ENCODE measurements at regions not wholly inside any gene's neighbourhood (a gene's known extent, or its start where the extent isn't known, plus 50 kb on each side); places are given as distances from the start of the nearest gene placed in this dataset.

- DNase-seq, result no peak
- no peaks in the 10 kb centered on the region for H3K36me3 Mint-ChIP-seq (ENCODE audit: low read depth)
- no peak overlapping the region for H3K27ac Mint-ChIP-seq
- H3K27me3 Mint-ChIP-seq, result no peaks in the 10 kb centered on the region
- no peaks in the 10 kb centered on the region for H3K4me1 Mint-ChIP-seq (ENCODE audit: low read depth)
- H3K9me3 Mint-ChIP-seq, result no peaks in the 10 kb centered on the region
- no peak overlapping the region for H3K4me3 Mint-ChIP-seq
These were observed 285.1 kb upstream of the FMR1 start for GRCh38 chrX:147626605-147627004.

GRCh38 chrX:147635186-147635585 is 276.5 kb upstream of the FMR1 start:
- no peaks in the 10 kb centered on the region for H3K4me1 Mint-ChIP-seq (ENCODE audit: low read depth)
- no peak for DNase-seq
- no peaks in the 10 kb centered on the region for H3K36me3 Mint-ChIP-seq (ENCODE audit: low read depth)
- H3K9me3 Mint-ChIP-seq, result no peaks in the 10 kb centered on the region
- H3K4me3 Mint-ChIP-seq, result no peak overlapping the region
- peaks cover 25% of the 10 kb centered on the region for H3K27me3 Mint-ChIP-seq
- H3K27ac Mint-ChIP-seq, result no peak overlapping the region

GRCh38 chrX:147637190-147637589 is 274.5 kb upstream of the FMR1 start:
- H3K36me3 Mint-ChIP-seq (ENCODE audit: low read depth), result no peaks in the 10 kb centered on the region
- no peak overlapping the region for H3K27ac Mint-ChIP-seq
- no peaks in the 10 kb centered on the region for H3K9me3 Mint-ChIP-seq
- no peak overlapping the region for H3K4me3 Mint-ChIP-seq
- DNase-seq, result no peak
- no peaks in the 10 kb centered on the region for H3K4me1 Mint-ChIP-seq (ENCODE audit: low read depth)
- H3K27me3 Mint-ChIP-seq, result peaks cover 25% of the 10 kb centered on the region

- Mint-ChIP-seq H3K27ac (no peak overlapping the region), H3K4me1 (ENCODE audit: low read depth) (no peaks in the 10 kb centered on the region), H3K27me3 (peaks cover 2% of the 10 kb centered on the region), H3K4me3 (no peak overlapping the region), H3K36me3 (ENCODE audit: low read depth) (no peaks in the 10 kb centered on the region), H3K9me3 (peaks cover 6% of the 10 kb centered on the region)
- DNase-seq, result no peak
These were observed 264.6 kb upstream of the FMR1 start for GRCh38 chrX:147646949-147647723.

- no peaks in the 10 kb centered on the region for H3K9me3 Mint-ChIP-seq
- peaks cover 41% of the 10 kb centered on the region for H3K27me3 Mint-ChIP-seq
- no peaks in the 10 kb centered on the region for H3K4me1 Mint-ChIP-seq (ENCODE audit: low read depth)
- H3K4me3 Mint-ChIP-seq, result no peak overlapping the region
- no peak overlapping the region for H3K27ac Mint-ChIP-seq
- DNase-seq, result no peak
- H3K36me3 Mint-ChIP-seq (ENCODE audit: low read depth), result no peaks in the 10 kb centered on the region
These were observed 235.9 kb upstream of the FMR1 start for GRCh38 chrX:147675819-147676218.

- DNase-seq, result no peak
- Mint-ChIP-seq H3K27me3 (peaks cover 48% of the 10 kb centered on the region), H3K4me1 (ENCODE audit: low read depth) (no peaks in the 10 kb centered on the region), H3K9me3 (no peaks in the 10 kb centered on the region), H3K27ac (no peak overlapping the region), H3K36me3 (ENCODE audit: low read depth) (no peaks in the 10 kb centered on the region), H3K4me3 (no peak overlapping the region)
These were observed 232.2 kb upstream of the FMR1 start for GRCh38 chrX:147679356-147680005.

- no peaks in the 10 kb centered on the region for H3K9me3 Mint-ChIP-seq
- no peak for DNase-seq
- peaks cover 46% of the 10 kb centered on the region for H3K27me3 Mint-ChIP-seq
- H3K36me3 Mint-ChIP-seq (ENCODE audit: low read depth), result no peaks in the 10 kb centered on the region
- H3K27ac Mint-ChIP-seq, result no peak overlapping the region
- H3K4me1 Mint-ChIP-seq (ENCODE audit: low read depth), result no peaks in the 10 kb centered on the region
- no peak overlapping the region for H3K4me3 Mint-ChIP-seq
These were observed 231.5 kb upstream of the FMR1 start for GRCh38 chrX:147680251-147680650.

- Mint-ChIP-seq H3K27me3 (peaks cover 17% of the 10 kb centered on the region), H3K9me3 (no peaks in the 10 kb centered on the region), H3K4me1 (ENCODE audit: low read depth) (no peaks in the 10 kb centered on the region), H3K4me3 (no peak overlapping the region), H3K36me3 (ENCODE audit: low read depth) (no peaks in the 10 kb centered on the region), H3K27ac (no peak overlapping the region)
- DNase-seq, result no peak
These were observed 218.2 kb upstream of the FMR1 start for GRCh38 chrX:147693511-147693910.

GRCh38 chrX:147699061-147699460 is 212.7 kb upstream of the FMR1 start:
- Mint-ChIP-seq H3K27ac (no peak overlapping the region), H3K4me3 (no peak overlapping the region), H3K4me1 (ENCODE audit: low read depth) (no peaks in the 10 kb centered on the region), H3K27me3 (peaks cover 10% of the 10 kb centered on the region), H3K9me3 (no peaks in the 10 kb centered on the region), H3K36me3 (ENCODE audit: low read depth) (no peaks in the 10 kb centered on the region)
- DNase-seq, result no peak

GRCh38 chrX:147710301-147710700 is 201.4 kb upstream of the FMR1 start:
- H3K4me3 Mint-ChIP-seq, result no peak overlapping the region
- H3K4me1 Mint-ChIP-seq (ENCODE audit: low read depth), result no peaks in the 10 kb centered on the region
- no peaks in the 10 kb centered on the region for H3K36me3 Mint-ChIP-seq (ENCODE audit: low read depth)
- no peaks in the 10 kb centered on the region for H3K27me3 Mint-ChIP-seq
- H3K9me3 Mint-ChIP-seq, result no peaks in the 10 kb centered on the region
- DNase-seq, result no peak
- H3K27ac Mint-ChIP-seq, result no peak overlapping the region

GRCh38 chrX:147733369-147733768 is 178.3 kb upstream of the FMR1 start:
- Mint-ChIP-seq H3K4me3 (no peak overlapping the region), H3K36me3 (ENCODE audit: low read depth) (no peaks in the 10 kb centered on the region), H3K27me3 (peaks cover 22% of the 10 kb centered on the region), H3K4me1 (ENCODE audit: low read depth) (peaks cover 9% of the 10 kb centered on the region), H3K27ac (no peak overlapping the region), H3K9me3 (no peaks in the 10 kb centered on the region)
- DNase-seq, result no peak

GRCh38 chrX:147735364-147735763 is 176.4 kb upstream of the FMR1 start:
- Mint-ChIP-seq H3K36me3 (ENCODE audit: low read depth) (no peaks in the 10 kb centered on the region), H3K27ac (no peak overlapping the region), H3K4me3 (no peak overlapping the region), H3K4me1 (ENCODE audit: low read depth) (peaks cover 13% of the 10 kb centered on the region), H3K9me3 (no peaks in the 10 kb centered on the region), H3K27me3 (peaks cover 26% of the 10 kb centered on the region)
- no peak for DNase-seq

- Mint-ChIP-seq H3K4me3 (no peak overlapping the region), H3K27me3 (peaks cover 25% of the 10 kb centered on the region), H3K36me3 (ENCODE audit: low read depth) (no peaks in the 10 kb centered on the region), H3K4me1 (ENCODE audit: low read depth) (peaks cover 13% of the 10 kb centered on the region), H3K9me3 (no peaks in the 10 kb centered on the region), H3K27ac (no peak overlapping the region)
- DNase-seq, result no peak
These were observed 175.7 kb upstream of the FMR1 start for GRCh38 chrX:147736045-147736444.

GRCh38 chrX:147737690-147738089 is 174.0 kb upstream of the FMR1 start:
- Mint-ChIP-seq H3K27me3 (peaks cover 15% of the 10 kb centered on the region), H3K4me3 (no peak overlapping the region), H3K27ac (no peak overlapping the region), H3K9me3 (no peaks in the 10 kb centered on the region), H3K36me3 (ENCODE audit: low read depth) (no peaks in the 10 kb centered on the region), H3K4me1 (ENCODE audit: low read depth) (peaks cover 13% of the 10 kb centered on the region)
- no peak for DNase-seq

GRCh38 chrX:147738265-147738664 is 173.5 kb upstream of the FMR1 start:
- Mint-ChIP-seq H3K4me3 (no peak overlapping the region), H3K9me3 (no peaks in the 10 kb centered on the region), H3K27me3 (peaks cover 15% of the 10 kb centered on the region), H3K27ac (peak overlapping the region; percentile 0), H3K4me1 (ENCODE audit: low read depth) (peaks cover 13% of the 10 kb centered on the region), H3K36me3 (ENCODE audit: low read depth) (no peaks in the 10 kb centered on the region)
- DNase-seq, result no peak
